ENCODE measurements at regions not wholly inside any gene's neighbourhood (a gene's known extent, or its start where the extent isn't known, plus 50 kb on each side); places are given as distances from the start of the nearest gene placed in this dataset.
"Not testable (repeated sequence)": the region's sequence is repeated elsewhere in the genome, so short reads cannot be mapped to it uniquely, and the experiment has no call there.

DNA sequence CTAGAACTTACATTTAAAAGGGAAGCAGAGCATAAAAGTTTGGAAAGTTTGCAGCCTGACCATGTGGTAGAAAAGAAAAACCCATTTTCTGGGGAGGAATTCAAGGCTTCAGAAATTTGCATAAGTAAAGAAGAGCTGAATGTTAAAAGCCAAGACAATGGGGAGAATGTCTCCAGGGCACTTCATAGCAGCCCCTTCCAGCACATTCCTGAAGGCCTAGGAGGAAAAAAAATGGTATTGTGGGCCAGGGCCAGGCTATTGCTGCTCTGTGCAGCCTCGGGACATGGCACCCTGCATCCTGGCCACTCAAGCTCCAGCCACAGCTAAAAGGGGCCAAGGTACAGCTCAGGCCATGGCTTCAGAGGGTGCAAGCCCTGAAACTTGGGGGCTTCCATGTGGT lies 474.2 kb upstream of the MDGA2 start:
- DNase-seq (ENCODE audit: low spot score in 2 of 2); H3K27ac Mint-ChIP-seq; H3K36me3 Mint-ChIP-seq; ATAC-seq; H3K4me1 Mint-ChIP-seq; H3K4me3 Mint-ChIP-seq: not testable (repeated sequence)
- peaks cover 25% of the 10 kb centered on the region for H3K9me3 Mint-ChIP-seq

DNA sequence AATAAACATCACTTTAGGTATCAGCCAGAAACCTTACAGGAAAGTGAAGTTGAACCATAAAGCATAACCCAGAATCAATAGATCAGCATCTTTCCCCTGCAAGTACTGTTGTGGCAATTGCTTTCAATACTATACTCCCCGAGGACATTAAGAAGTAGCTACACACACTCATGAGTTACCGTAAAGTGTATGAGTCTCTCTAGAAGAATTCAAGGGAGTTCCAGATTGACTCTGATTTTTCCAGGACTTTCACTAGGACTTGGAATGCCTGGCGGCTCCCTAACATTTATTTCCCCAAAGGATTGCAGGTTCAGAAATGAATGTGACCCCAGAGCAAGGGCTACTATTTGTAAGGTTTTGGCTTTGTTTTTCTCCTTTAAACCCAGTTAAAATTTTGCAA lies 465.4 kb upstream of the MDGA2 start:
- H3K36me3 Mint-ChIP-seq, result no peaks in the 10 kb centered on the region
- peaks cover 11% of the 10 kb centered on the region for H3K9me3 Mint-ChIP-seq
- H3K4me1 Mint-ChIP-seq, result no peaks in the 10 kb centered on the region
- ATAC-seq, result no peak
- no peak for DNase-seq (ENCODE audit: low spot score in 2 of 2)
- H3K27ac Mint-ChIP-seq, result no peak overlapping the region
- H3K4me3 Mint-ChIP-seq, result no peak overlapping the region

DNA sequence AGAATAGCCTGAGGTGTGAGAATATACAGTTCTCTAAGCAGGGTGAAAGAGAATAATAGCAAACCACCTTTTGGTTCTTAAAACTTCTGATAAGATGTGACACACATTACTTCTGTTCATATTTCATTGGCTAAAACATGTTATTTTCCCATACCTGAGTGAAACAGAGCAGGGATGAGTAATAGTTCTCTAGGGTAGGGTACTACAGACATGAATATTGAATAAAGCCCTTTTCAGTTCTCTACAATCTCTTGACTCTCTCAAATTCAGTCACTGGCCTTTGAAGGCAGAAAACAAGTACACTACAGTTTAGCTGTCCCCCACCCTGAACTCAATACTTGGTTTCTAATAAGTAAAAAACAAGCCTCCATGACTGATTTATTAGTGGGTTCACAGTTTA lies 454.1 kb upstream of the MDGA2 start:
- peaks cover 16% of the 10 kb centered on the region for H3K9me3 Mint-ChIP-seq
- ATAC-seq, result no peak
- no peak for DNase-seq (ENCODE audit: low spot score in 2 of 2)
- no peaks in the 10 kb centered on the region for H3K4me1 Mint-ChIP-seq
- H3K4me3 Mint-ChIP-seq, result no peak overlapping the region
- no peak overlapping the region for H3K27ac Mint-ChIP-seq
- H3K36me3 Mint-ChIP-seq, result no peaks in the 10 kb centered on the region

DNA sequence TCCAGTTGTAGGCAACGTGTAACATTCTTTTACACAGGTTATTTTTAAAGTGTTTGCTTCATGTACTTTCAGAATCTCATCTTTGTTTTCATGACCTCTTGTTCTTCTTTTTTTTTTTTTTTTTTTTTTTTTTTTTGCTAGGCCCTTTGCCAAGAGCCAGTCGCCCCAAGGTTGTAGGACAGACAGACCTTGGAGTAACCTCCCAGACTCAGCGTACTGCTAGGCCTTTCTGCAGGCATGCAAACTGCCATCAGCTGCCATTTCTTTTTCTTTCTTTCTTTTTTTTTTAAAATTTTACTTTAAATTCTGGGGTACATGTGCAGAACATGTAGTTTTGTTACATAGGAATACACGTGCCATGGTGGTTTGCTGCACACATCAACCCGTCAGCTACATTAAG lies 452.3 kb upstream of the MDGA2 start:
- no peak overlapping the region for H3K4me3 Mint-ChIP-seq
- H3K4me1 Mint-ChIP-seq, result no peaks in the 10 kb centered on the region
- DNase-seq (ENCODE audit: low spot score in 2 of 2) (no peak), ATAC-seq (no peak)
- H3K36me3 Mint-ChIP-seq, result no peaks in the 10 kb centered on the region
- peaks cover 13% of the 10 kb centered on the region for H3K9me3 Mint-ChIP-seq
- H3K27ac Mint-ChIP-seq, result no peak overlapping the region

DNA sequence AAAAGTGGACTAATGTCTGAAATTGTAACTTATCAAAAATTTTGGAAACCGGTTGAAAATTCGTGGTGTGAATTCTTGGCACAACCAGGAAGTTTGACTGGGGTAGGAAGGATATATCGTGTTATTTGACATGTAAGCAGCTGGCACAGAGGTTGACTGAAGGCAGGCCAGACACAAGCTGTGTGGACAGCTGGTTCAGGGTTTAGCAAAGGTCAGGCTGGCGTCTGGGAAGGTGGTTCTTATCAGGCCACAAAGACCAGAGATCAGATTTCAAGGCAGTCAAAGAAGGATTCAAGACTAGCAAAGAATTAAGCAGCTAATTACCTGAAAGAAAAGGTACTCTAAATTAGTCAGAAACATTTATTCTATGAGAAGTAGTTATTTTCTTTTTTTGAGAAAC lies 450.2 kb upstream of the MDGA2 start:
- peaks cover 13% of the 10 kb centered on the region for H3K9me3 Mint-ChIP-seq
- DNase-seq (ENCODE audit: low spot score in 2 of 2), result no peak
- H3K4me1 Mint-ChIP-seq, result no peaks in the 10 kb centered on the region
- ATAC-seq, result no peak
- no peak overlapping the region for H3K27ac Mint-ChIP-seq
- no peaks in the 10 kb centered on the region for H3K36me3 Mint-ChIP-seq
- H3K4me3 Mint-ChIP-seq, result no peak overlapping the region

DNA sequence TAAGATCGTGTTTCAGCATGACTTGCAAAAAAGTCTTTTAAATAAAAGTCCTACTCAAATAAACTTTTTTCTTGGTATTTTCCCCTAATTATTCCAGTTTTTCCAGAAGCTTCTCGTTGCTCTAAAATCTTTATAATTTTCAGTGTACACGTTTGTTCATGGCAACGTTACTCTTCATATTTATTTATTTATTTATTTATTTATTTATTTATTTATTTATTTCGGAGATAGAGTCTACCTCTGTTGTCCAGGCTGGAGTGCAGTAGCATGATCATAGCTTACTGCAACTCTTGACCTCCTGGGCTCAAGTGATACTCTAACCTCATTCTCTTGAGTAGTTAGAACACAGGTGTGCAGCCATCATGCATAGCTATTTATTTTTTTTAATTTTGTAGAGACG lies 438.3 kb upstream of the MDGA2 start:
- Mint-ChIP-seq H3K4me3 (no peak overlapping the region), H3K4me1 (no peaks in the 10 kb centered on the region), H3K27ac (no peak overlapping the region), H3K36me3 (no peaks in the 10 kb centered on the region), H3K9me3 (peaks cover 20% of the 10 kb centered on the region)
- no peak for DNase-seq (ENCODE audit: low spot score in 2 of 2)
- ATAC-seq, result no peak

DNA sequence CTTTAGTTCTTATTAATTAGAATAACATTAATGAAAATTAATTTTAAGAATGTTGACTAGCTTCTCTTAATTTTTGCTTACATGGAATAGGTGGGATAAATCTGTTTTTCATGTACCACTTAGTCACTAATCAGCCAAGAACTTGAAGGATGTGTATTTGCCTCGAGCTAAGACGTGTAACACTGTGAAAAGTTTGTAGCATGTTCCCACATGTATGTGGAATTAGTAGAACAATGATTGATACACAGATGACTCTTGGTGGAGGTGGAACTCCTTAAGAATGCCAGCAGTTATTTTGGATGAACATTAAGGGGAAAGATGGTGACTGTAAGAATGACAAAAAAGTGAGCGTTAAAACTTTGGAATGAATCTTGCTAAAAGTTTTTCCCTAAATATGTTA lies 435.7 kb upstream of the MDGA2 start:
- Mint-ChIP-seq H3K27ac (no peak overlapping the region), H3K4me1 (no peaks in the 10 kb centered on the region), H3K4me3 (no peak overlapping the region), H3K9me3 (peaks cover 17% of the 10 kb centered on the region), H3K36me3 (no peaks in the 10 kb centered on the region)
- DNase-seq (ENCODE audit: low spot score in 2 of 2) (no peak), ATAC-seq (no peak)

DNA sequence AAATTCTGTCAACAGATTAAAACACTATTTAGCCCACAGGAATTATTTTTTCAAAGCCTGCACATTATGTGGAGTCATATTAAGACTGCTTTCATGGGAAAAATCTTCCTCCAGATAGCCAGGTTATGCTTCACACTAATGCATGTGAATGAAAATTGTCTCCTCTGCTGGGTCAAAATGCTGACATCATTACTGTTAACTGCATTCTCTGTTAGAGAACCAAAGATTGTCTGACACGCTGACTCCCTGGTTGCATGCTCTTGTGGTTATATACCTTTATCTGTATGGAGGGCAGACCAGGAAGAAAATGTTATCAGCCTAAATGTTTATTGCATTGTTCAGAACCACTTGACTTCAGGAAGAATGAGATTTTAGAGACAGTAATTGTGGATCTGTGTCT lies 432.2 kb upstream of the MDGA2 start:
- Mint-ChIP-seq H3K36me3 (no peaks in the 10 kb centered on the region), H3K4me1 (no peaks in the 10 kb centered on the region), H3K27ac (no peak overlapping the region), H3K9me3 (peaks cover 18% of the 10 kb centered on the region), H3K4me3 (no peak overlapping the region)
- ATAC-seq, result no peak
- no peak for DNase-seq (ENCODE audit: low spot score in 2 of 2)

DNA sequence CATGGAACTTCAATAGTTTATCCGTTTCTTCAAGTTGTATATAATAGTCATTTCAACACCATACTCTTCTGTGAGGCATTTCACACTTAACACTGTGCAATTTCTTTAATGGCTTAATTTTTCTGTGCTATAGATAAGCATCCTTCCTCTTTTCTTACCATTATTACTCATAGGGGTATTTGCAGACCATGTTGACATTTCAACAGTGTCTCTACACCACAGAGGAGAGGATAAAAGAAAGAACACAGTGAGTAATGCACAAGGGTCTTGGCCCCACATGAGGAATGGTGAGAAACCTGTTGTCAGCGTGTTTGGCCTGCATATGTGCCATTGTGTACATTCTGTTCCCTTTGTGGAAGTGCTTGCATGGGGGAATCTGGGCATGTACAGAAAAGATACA lies 421.5 kb upstream of the MDGA2 start:
- ATAC-seq, result no peak

DNA sequence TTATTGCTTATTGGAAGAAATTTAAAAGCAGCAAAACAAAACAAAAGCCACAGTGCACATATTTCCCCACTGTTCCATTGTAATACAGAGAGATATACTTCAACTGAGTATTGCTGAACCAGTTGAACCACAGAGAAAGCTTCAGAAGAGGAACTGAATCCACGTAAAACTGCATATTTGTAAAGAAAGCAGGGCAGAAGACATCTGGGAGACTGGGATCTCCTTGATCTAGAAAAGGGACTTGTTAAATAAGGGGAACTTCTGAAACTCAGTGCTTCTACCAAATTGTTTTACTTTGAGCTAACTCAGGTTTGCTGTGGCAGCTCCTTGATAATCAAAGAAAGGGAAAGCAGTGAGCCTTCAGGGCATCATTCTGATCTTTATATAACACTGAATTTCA lies 411.1 kb upstream of the MDGA2 start:
- Mint-ChIP-seq H3K27ac (no peak overlapping the region), H3K9me3 (peaks cover 36% of the 10 kb centered on the region), H3K4me3 (no peak overlapping the region), H3K36me3 (no peaks in the 10 kb centered on the region), H3K4me1 (no peaks in the 10 kb centered on the region)
- DNase-seq (ENCODE audit: low spot score in 2 of 2) (no peak), ATAC-seq (no peak)

More for the DNA sequence above, 421.5 kb upstream of the MDGA2 start:
- Mint-ChIP-seq H3K9me3 (peaks cover 17% of the 10 kb centered on the region), H3K4me3 (no peak overlapping the region), H3K27ac (no peak overlapping the region), H3K4me1 (no peaks in the 10 kb centered on the region), H3K36me3 (no peaks in the 10 kb centered on the region)
- DNase-seq (ENCODE audit: low spot score in 2 of 2), result no peak

DNA sequence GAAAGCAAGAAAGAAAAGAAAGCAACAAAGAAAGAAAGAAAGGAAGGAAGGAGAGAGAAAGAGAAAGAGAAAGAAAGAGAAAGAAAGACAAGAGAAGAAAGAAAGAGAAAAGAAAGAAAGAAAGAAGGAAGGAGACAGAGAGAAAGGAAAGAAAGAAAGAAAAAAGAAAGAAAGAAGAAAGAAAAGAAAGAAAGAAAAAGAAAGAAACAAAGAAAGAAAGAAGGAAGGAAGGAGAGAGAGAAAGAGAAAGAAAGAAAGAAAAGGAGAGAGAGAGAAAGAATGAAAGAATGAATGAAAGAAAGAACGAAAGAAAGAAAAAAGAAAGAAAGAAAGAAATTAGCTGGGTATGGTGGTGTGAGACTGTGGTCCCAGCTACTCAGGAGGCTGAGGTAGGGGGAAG lies 400.1 kb upstream of the MDGA2 start:
- Mint-ChIP-seq H3K27ac (no peak overlapping the region), H3K4me3 (no peak overlapping the region), H3K4me1 (no peaks in the 10 kb centered on the region), H3K9me3 (peaks cover 26% of the 10 kb centered on the region), H3K36me3 (no peaks in the 10 kb centered on the region)
- no peak for DNase-seq (ENCODE audit: low spot score in 2 of 2)
- ATAC-seq, result no peak

DNA sequence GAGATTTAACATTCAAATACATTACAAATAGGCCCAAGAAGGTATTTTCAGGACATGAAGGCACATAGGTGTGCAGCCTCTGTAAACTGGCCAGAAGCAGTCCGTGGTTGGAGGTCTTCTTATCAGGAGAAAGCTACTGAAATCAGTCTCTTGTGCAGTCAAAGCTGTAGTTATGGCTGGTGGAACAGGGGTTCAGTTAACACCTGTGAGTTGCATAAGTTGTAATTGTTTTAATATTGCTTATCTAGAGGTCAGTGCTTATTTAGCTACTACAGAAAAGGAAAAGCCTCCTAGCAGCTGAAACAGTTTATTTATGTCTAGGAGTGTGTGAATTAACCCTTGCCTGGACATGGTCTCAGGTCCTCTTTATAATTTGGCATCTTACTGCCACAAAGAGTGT lies 377.6 kb upstream of the MDGA2 start:
- Mint-ChIP-seq H3K4me3 (no peak overlapping the region), H3K36me3 (no peaks in the 10 kb centered on the region), H3K9me3 (peaks cover 7% of the 10 kb centered on the region), H3K4me1 (no peaks in the 10 kb centered on the region), H3K27ac (no peak overlapping the region)
- DNase-seq (ENCODE audit: low spot score in 2 of 2) (no peak), ATAC-seq (no peak)

DNA sequence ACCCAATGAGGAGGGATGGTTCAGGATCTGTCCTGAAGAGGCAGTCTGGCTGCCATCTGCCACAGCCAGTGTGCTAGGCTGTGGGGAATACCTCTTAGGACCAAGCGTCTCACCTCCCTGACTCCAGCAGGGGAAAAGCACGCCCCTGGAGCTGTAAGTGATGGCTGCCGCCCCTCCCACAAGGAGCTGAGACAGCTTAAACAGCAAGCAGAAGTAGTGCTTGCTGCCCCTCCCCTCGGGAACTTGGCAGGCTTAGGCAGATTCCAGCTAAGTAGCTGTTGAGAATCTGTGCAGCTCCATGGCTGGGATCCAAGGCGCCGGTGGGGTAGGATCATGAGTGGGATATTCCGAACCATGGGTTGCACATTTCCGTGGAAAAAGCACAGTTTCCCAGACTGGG lies 360.4 kb upstream of the MDGA2 start:
- Mint-ChIP-seq H3K27ac (no peak overlapping the region), H3K4me3 (no peak overlapping the region), H3K9me3 (peaks cover 35% of the 10 kb centered on the region), H3K36me3 (no peaks in the 10 kb centered on the region), H3K4me1 (no peaks in the 10 kb centered on the region)
- no peak for ATAC-seq
- no peak for DNase-seq (ENCODE audit: low spot score in 2 of 2)

DNA sequence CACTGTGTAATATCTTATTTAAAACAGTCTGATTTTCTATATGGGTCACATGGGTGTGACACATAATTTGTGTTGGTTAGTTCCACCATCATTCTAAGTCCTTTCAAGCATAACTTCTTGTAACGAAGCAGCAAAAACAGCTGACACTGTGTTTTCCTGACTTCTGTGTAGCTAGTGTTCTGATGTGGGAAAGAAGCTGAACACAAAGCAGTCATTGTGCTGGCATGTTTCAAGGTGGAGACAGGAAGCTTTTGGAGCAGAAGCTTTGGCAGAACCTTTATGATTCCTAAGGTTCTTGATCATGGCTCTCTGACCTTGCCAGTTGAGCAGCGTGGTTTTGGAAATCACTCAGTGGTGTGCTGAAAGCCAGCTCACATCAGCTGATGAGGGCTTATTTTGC lies 351.7 kb upstream of the MDGA2 start:
- no peaks in the 10 kb centered on the region for H3K4me1 Mint-ChIP-seq
- no peak for ATAC-seq
- H3K36me3 Mint-ChIP-seq, result no peaks in the 10 kb centered on the region

DNA sequence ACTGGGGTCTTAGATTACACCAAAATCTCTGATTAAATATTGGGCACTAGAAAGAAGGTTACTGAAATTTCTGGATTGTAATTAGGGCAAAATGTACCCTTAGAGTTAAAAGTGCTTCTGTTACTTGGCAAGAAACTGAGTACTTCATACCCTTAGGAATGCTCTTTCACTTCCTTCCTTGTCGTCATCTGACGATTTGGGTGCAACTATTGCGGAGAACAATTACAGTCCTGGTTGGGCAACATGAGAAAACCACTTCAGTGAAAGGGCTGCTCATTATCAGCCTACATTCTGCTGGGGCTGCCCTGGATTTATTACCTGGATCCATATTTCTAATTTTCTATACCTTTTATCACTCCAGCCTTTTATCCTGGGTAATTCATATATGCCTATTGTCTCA lies 348.5 kb upstream of the MDGA2 start:
- ATAC-seq, result no peak
- H3K4me3 Mint-ChIP-seq, result no peak overlapping the region
- H3K27ac Mint-ChIP-seq, result no peak overlapping the region
- no peak for DNase-seq (ENCODE audit: low spot score in 2 of 2)
- no peaks in the 10 kb centered on the region for H3K4me1 Mint-ChIP-seq
- H3K36me3 Mint-ChIP-seq, result no peaks in the 10 kb centered on the region
- peaks cover 4% of the 10 kb centered on the region for H3K9me3 Mint-ChIP-seq

More for the DNA sequence above, 351.7 kb upstream of the MDGA2 start:
- DNase-seq (ENCODE audit: low spot score in 2 of 2), result no peak
- Mint-ChIP-seq H3K27ac (no peak overlapping the region), H3K9me3 (peaks cover 4% of the 10 kb centered on the region), H3K4me3 (no peak overlapping the region)

DNA sequence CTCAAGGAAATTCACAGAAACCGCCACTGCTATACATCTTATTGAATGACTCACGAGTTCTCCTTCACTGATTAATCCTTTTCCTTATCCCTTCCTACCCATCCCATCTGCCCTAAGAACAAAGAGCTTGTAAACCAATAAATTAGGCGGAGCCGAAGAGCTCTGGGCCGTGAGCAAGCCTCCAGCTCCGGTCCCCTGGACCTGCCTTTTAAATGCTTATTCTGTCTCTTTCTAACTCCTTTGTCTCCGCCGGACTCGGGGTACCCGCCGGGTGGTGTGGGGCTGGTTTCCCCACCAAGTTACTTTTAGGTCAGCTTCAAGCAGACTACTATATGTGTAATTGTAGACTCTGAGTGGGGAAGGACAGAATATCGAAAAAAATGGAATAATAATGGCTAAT lies 336.1 kb upstream of the MDGA2 start:
- not testable (repeated sequence) for H3K4me1 Mint-ChIP-seq; H3K27ac Mint-ChIP-seq; H3K4me3 Mint-ChIP-seq; H3K36me3 Mint-ChIP-seq; ATAC-seq; DNase-seq (ENCODE audit: low spot score in 2 of 2)
- H3K9me3 Mint-ChIP-seq, result peaks cover 22% of the 10 kb centered on the region

DNA sequence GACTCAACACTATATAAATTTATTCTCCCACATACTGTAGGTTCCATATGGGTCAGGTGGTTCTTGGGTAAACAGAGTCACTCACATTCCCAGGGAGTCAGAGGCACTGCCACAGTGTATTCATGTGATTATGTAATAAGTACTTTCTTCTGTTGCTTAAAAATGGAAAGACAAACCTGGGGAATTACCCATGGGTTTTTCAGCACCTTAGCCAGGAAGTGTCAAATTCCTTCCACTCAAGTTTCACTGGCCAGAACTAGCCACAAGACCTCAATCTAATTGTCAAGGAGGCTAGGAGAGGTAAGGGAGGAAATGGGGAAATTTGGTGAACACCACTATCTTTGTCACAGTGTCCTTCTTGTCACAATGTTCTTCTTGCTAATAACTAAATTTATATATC lies 333.2 kb upstream of the MDGA2 start:
- no peak for DNase-seq (ENCODE audit: low spot score in 2 of 2)
- Mint-ChIP-seq H3K4me1 (no peaks in the 10 kb centered on the region), H3K36me3 (no peaks in the 10 kb centered on the region), H3K27ac (no peak overlapping the region), H3K4me3 (no peak overlapping the region), H3K9me3 (peaks cover 24% of the 10 kb centered on the region)
- no peak for ATAC-seq

All from stimulated activated effector memory CD8-positive, alpha-beta T cell treated with anti-CD3 and anti-CD28 coated beads, Interleukin-12 subunit alpha, Interleukin-12 subunit beta, amount 100 ng/mL, for 72 hours (primary cell).